Gastroesophageal sphincter (tissue), 4 donors: ENCODE measurements at regions not wholly inside any gene's neighbourhood (a gene's known extent, or its start where the extent isn't known, plus 50 kb on each side); places are given as distances from the start of the nearest gene placed in this dataset.

ENCODE experiments used
- ATAC-seq: fragments of 150-250 bp; one replicate; pipeline ENCODE4 v1.9.1; 2016; ENCODE audit warnings: mild to moderate bottlenecking, moderate library complexity
- H3K27ac ChIP-seq, 4 donors: fragments of 200-600 bp; sonication (generic) in 3 of 4; 1 replicate in 3 of 4; 2 replicates in 1 of 4; pipeline ENCODE4 v1.5.1; 2016 to 2019
- H3K27me3 ChIP-seq: fragments of 200-600 bp; sonication (generic); one replicate; pipeline ENCODE4 v1.5.1; 2019
- H3K36me3 ChIP-seq, 2 donors: fragments of 200-600 bp; sonication (generic); one replicate each; pipeline ENCODE4 v1.5.1; 2019; ENCODE audit warnings: control low read depth in 1 of 2
- H3K4me1 ChIP-seq, 3 donors: fragments of 200-600 bp; sonication (generic); 1 replicate in 2 of 3; 2 replicates in 1 of 3; pipeline ENCODE4 v1.5.1; 2016 to 2019; ENCODE audit warnings: control low read depth in 2 of 3
- H3K4me3 ChIP-seq, 2 donors: fragments of 200-600 bp; sonication (generic); one replicate each; pipeline ENCODE4 v1.5.1; 2019; ENCODE audit warnings: mild to moderate bottlenecking in 1 of 2, moderate library complexity in 1 of 2
- H3K9me3 ChIP-seq, 3 donors: fragments of 200-600 bp; sonication (generic); one replicate each; pipeline ENCODE4 v1.5.1; 2017 to 2019; ENCODE audit warnings: control low read depth in 2 of 3
- EP300 ChIP-seq: sonication (generic); formaldehyde crosslinking; IDR thresholded peaks from one replicate; pipeline ENCODE4 v1.6.1; 2017; ENCODE audit warnings: antibody characterized with exemption, mild to moderate bottlenecking
- POLR2A ChIP-seq, 2 donors: fragments of 450-650 bp; IDR thresholded peaks; one replicate each; pipeline ENCODE4 v1.6.1; 2017; ENCODE audit warnings: antibody characterized with exemption in 2 of 2, mild to moderate bottlenecking in 2 of 2, moderate library complexity in 1 of 2
- POLR2AphosphoS5 ChIP-seq: sonication (generic); formaldehyde crosslinking; IDR thresholded peaks from one replicate; pipeline ENCODE4 v1.6.1; 2017; ENCODE audit warnings: antibody characterized with exemption
- WGBS, 2 donors: methylation state at CpG; one replicate each; pipeline ENCODE4 v1.1.5; 2018; ENCODE audit warnings: low coverage in 1 of 2; 5-methylcytosine and 5-hydroxymethylcytosine counted together
- TF ChIP-seq, protein P1 (sequence below), 4 experiments: fragments of 200-600 bp in 2 of 4; fragments of 450-650 bp in 2 of 4; sonication (generic) in 1 of 4; IDR thresholded peaks; one replicate each; pipeline ENCODE4 v1.5.1; 2017 to 2019; ENCODE audit warnings: antibody characterized with exemption in 4 of 4, mild to moderate bottlenecking in 2 of 4, moderate library complexity in 2 of 4

GRCh38 chr1:96865731-96866685 lies 144.4 kb downstream of the PTBP2 start:
- H3K27me3 ChIP-seq, result no peaks in the 10 kb centered on the region
- H3K4me1 ChIP-seq, result peaks cover 3 to 13% (median 3%) of the 10 kb centered on the region in 3 donors
- peaks cover 0 to 5% (median 0%) of the 10 kb centered on the region in 3 donors for H3K9me3 ChIP-seq
- H3K4me3 ChIP-seq, result no peak overlapping the region
- WGBS, 2 donors, result 10 to 15% methylated on average over 2 to 3 of the region's 3 CpGs
- peak overlapping the region in 3 of 4 donors; percentile 60 to 67 (median 66) for H3K27ac ChIP-seq
- no peaks in the 10 kb centered on the region for H3K36me3 ChIP-seq
- ATAC-seq, result peak; percentile 91
- peak; percentile 92 for TF ChIP-seq POLR2AphosphoS5
- no peak for TF ChIP-seq EP300
- TF ChIP-seq, protein P1, sequence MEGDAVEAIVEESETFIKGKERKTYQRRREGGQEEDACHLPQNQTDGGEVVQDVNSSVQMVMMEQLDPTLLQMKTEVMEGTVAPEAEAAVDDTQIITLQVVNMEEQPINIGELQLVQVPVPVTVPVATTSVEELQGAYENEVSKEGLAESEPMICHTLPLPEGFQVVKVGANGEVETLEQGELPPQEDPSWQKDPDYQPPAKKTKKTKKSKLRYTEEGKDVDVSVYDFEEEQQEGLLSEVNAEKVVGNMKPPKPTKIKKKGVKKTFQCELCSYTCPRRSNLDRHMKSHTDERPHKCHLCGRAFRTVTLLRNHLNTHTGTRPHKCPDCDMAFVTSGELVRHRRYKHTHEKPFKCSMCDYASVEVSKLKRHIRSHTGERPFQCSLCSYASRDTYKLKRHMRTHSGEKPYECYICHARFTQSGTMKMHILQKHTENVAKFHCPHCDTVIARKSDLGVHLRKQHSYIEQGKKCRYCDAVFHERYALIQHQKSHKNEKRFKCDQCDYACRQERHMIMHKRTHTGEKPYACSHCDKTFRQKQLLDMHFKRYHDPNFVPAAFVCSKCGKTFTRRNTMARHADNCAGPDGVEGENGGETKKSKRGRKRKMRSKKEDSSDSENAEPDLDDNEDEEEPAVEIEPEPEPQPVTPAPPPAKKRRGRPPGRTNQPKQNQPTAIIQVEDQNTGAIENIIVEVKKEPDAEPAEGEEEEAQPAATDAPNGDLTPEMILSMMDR (IDR thresholded peaks at IDR 0.05), result no peak

DNA sequence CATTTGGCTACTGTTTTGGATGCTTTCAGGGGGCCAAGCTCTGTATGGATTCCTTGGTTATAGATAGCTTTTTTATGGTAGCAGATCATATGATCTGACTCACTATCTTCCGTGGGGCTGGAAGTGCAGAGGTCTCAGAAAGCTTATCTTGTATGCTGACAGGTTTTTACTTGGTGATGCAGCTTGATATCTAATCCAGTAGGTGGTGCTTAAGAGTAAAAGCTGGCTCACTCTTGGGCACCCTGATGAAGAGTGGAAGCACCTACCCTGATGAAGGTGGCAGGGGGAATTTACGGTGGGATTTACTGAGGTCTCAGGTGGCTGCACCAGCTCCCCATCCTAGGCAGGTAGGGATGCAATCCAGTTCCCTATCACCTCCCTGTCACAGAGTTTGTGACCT lies 151.2 kb downstream of the PTBP2 start:
- peaks cover 0 to 25% (median 2%) of the 10 kb centered on the region in 3 donors for H3K9me3 ChIP-seq
- H3K4me3 ChIP-seq, result no peak overlapping the region
- no peaks in the 10 kb centered on the region for H3K27me3 ChIP-seq
- no peaks in the 10 kb centered on the region for H3K4me1 ChIP-seq
- 92% methylated on average over 2 of the region's 2 CpGs; no CpG with 5 or more reads in 1 of the 2 donors for WGBS, 2 donors
- no peak overlapping the region for H3K27ac ChIP-seq
- no peaks in the 10 kb centered on the region for H3K36me3 ChIP-seq
- no peak for ATAC-seq
- TF ChIP-seq POLR2A (IDR thresholded peaks at IDR 0.05), result no peak
- TF ChIP-seq EP300, result no peak
- TF ChIP-seq, protein P1 (IDR thresholded peaks at IDR 0.05), result no peak
- no peak for TF ChIP-seq POLR2AphosphoS5

DNA sequence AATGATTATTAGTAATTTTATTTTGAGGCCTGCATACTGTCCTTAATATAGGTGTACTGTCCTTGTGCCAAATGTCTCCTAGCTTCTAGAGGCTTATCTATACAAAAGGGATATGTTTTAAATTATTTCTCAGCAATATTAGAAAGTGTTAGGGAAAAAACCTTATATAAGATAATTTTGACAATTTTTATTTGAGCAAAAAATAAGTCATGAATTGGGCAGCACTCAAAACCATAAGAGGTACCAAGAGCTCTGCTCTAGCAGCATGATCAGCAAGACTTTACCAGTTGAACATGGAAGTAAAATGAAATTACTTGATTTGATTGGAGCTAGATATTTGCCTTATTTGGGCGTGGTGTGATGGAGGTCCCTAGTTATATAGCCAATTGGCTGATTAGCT lies 157.1 kb downstream of the PTBP2 start:
- WGBS, 2 donors, result 67 to 100% methylated on average over 1 of the region's 1 CpG
- Histone ChIP-seq H3K4me1 (no peaks in the 10 kb centered on the region), H3K27ac (no peak overlapping the region), H3K27me3 (no peaks in the 10 kb centered on the region), H3K4me3 (no peak overlapping the region), H3K36me3 (no peaks in the 10 kb centered on the region), H3K9me3 (peaks cover 0 to under 1% (median 0%) of the 10 kb centered on the region in 3 donors)
- TF ChIP-seq POLR2A (IDR thresholded peaks at IDR 0.05), result no peak
- TF ChIP-seq, protein P1 (IDR thresholded peaks at IDR 0.05), result no peak
- TF ChIP-seq POLR2AphosphoS5, result no peak
- TF ChIP-seq EP300, result no peak
- no peak for ATAC-seq

- ATAC-seq, result no peak
- TF ChIP-seq POLR2A (IDR thresholded peaks at IDR 0.05) (no peak), EP300 (no peak), POLR2AphosphoS5 (no peak)
- TF ChIP-seq, protein P1 (IDR thresholded peaks at IDR 0.05), result no peak
- no peak overlapping the region for H3K27ac ChIP-seq
These were observed 159.0 kb downstream of the PTBP2 start for GRCh38 chr1:96880626-96881025.

GRCh38 chr1:96882096-96882495 lies 160.5 kb downstream of the PTBP2 start:
- Histone ChIP-seq H3K4me1 (no peaks in the 10 kb centered on the region), H3K9me3 (no peaks in the 10 kb centered on the region), H3K36me3 (no peaks in the 10 kb centered on the region), H3K27ac (no peak overlapping the region), H3K4me3 (no peak overlapping the region), H3K27me3 (no peaks in the 10 kb centered on the region)
- whole genome bisulfite sequencing, 2 donors, result 79 to 81% methylated on average over 2 of the region's 2 CpGs
- TF ChIP-seq POLR2A (IDR thresholded peaks at IDR 0.05), result no peak
- TF ChIP-seq POLR2AphosphoS5, result no peak
- TF ChIP-seq, protein P1 (IDR thresholded peaks at IDR 0.05), result no peak
- ATAC-seq, result no peak

More at GRCh38 chr1:96880626-96881025, 159.0 kb downstream of the PTBP2 start:
- Histone ChIP-seq H3K27me3 (no peaks in the 10 kb centered on the region), H3K9me3 (no peaks in the 10 kb centered on the region), H3K4me1 (no peaks in the 10 kb centered on the region), H3K4me3 (no peak overlapping the region), H3K36me3 (no peaks in the 10 kb centered on the region)
